GM21381 (cell line): ENCODE measurements at regions not wholly inside any gene's neighbourhood (a gene's known extent, or its start where the extent isn't known, plus 50 kb on each side); places are given as distances from the start of the nearest gene placed in this dataset.

ENCODE experiments used
- ATAC-seq: cut with Tn5 transposase; IDR thresholded peaks from one replicate; pipeline ENCODE4 v1.9.1; 2021; ENCODE audit warnings: mild to moderate bottlenecking, moderate library complexity; ENCODE audit not compliant: unreplicated experiment

- no peak for ATAC-seq
These were observed 116.1 kb downstream of the FAM43A start for GRCh38 chr3:194801461-194802432.

- ATAC-seq, result no peak
These were observed 119.1 kb downstream of the FAM43A start for GRCh38 chr3:194804796-194805195.

GRCh38 chr3:194805546-194805945 lies 119.9 kb downstream of the FAM43A start:
- ATAC-seq, result no peak

- no peak for ATAC-seq
These were observed 121.4 kb downstream of the FAM43A start for GRCh38 chr3:194806991-194807630.

- no peak for ATAC-seq
These were observed 123.0 kb downstream of the FAM43A start for GRCh38 chr3:194808640-194809097.

GRCh38 chr3:194809382-194809781 lies 123.7 kb downstream of the FAM43A start:
- ATAC-seq, result no peak

- ATAC-seq, result no peak
These were observed 124.4 kb downstream of the FAM43A start for GRCh38 chr3:194810076-194810475.

- ATAC-seq, result no peak
These were observed 125.4 kb downstream of the FAM43A start for GRCh38 chr3:194811118-194811517.

GRCh38 chr3:194812176-194812575 lies 126.5 kb downstream of the FAM43A start:
- no peak for ATAC-seq

GRCh38 chr3:194814878-194815357 lies 129.2 kb downstream of the FAM43A start:
- ATAC-seq, result no peak

GRCh38 chr3:194816748-194817591 lies 131.3 kb downstream of the FAM43A start:
- no peak for ATAC-seq

GRCh38 chr3:194817592-194817930 lies 131.9 kb downstream of the FAM43A start:
- no peak for ATAC-seq

- ATAC-seq, result no peak
These were observed 132.3 kb downstream of the FAM43A start for GRCh38 chr3:194817936-194818335.

- ATAC-seq, result no peak
These were observed 138.4 kb downstream of the FAM43A start for GRCh38 chr3:194824100-194824499.

GRCh38 chr3:194824701-194825111 lies 139.0 kb downstream of the FAM43A start:
- ATAC-seq, result no peak

- no peak for ATAC-seq
These were observed 140.9 kb downstream of the FAM43A start for GRCh38 chr3:194826594-194826993.

GRCh38 chr3:194827486-194827885 lies 141.8 kb downstream of the FAM43A start:
- ATAC-seq, result no peak

GRCh38 chr3:194828116-194828515 lies 142.4 kb downstream of the FAM43A start:
- no peak for ATAC-seq

- no peak for ATAC-seq
These were observed 143.2 kb downstream of the FAM43A start for GRCh38 chr3:194828926-194829325.

GRCh38 chr3:194830401-194830800 lies 144.7 kb downstream of the FAM43A start:
- no peak for ATAC-seq

- no peak for ATAC-seq
These were observed 145.3 kb downstream of the FAM43A start for GRCh38 chr3:194830978-194831377.
